NCI-H748 (cell line): ENCODE measurements at regions not wholly inside any gene's neighbourhood (a gene's known extent, or its start where the extent isn't known, plus 50 kb on each side); places are given as distances from the start of the nearest gene placed in this dataset.

Source experiments
- DNase-seq: peaks from one replicate; lab custom pipeline; 2025; ENCODE audit not compliant: unreplicated experiment; lab: John Stamatoyannopoulos, UW

GRCh38 chrX:16222151-16222550 is 54.9 kb downstream of the MAGEB17 start:
- no peak for DNase-seq

- no peak for DNase-seq
Observed at GRCh38 chrX:16223385-16223784, 56.1 kb downstream of the MAGEB17 start.

- no peak for DNase-seq
Observed at GRCh38 chrX:16239211-16239610, 71.9 kb downstream of the MAGEB17 start.

GRCh38 chrX:16240231-16240905 is 73.1 kb downstream of the MAGEB17 start:
- no peak for DNase-seq

- DNase-seq, result no peak
Observed at GRCh38 chrX:16240968-16241367, 73.7 kb downstream of the MAGEB17 start.

- no peak for DNase-seq
Observed at GRCh38 chrX:16250296-16250695, 83.0 kb downstream of the MAGEB17 start.

- DNase-seq, result no peak
Observed at GRCh38 chrX:16251782-16252181, 84.5 kb downstream of the MAGEB17 start.

GRCh38 chrX:16258882-16259281 is 91.6 kb downstream of the MAGEB17 start:
- no peak for DNase-seq

- no peak for DNase-seq
Observed at GRCh38 chrX:16267431-16267830, 100.2 kb downstream of the MAGEB17 start.

- no peak for DNase-seq
Observed at GRCh38 chrX:16268206-16268605, 100.9 kb downstream of the MAGEB17 start.

GRCh38 chrX:16278927-16279326 is 111.6 kb downstream of the MAGEB17 start:
- DNase-seq, result peak; percentile 13

- DNase-seq, result no peak
Observed at GRCh38 chrX:16282209-16282608, 114.9 kb downstream of the MAGEB17 start.

GRCh38 chrX:16284842-16285241 is 117.6 kb downstream of the MAGEB17 start:
- no peak for DNase-seq

- DNase-seq, result no peak
Observed at GRCh38 chrX:16290997-16291396, 123.7 kb downstream of the MAGEB17 start.

GRCh38 chrX:16300831-16301230 is 133.6 kb downstream of the MAGEB17 start:
- DNase-seq, result no peak

- no peak for DNase-seq
Observed at GRCh38 chrX:16304751-16305150, 137.5 kb downstream of the MAGEB17 start.

- DNase-seq, result no peak
Observed at GRCh38 chrX:16305187-16305586, 137.9 kb downstream of the MAGEB17 start.

GRCh38 chrX:16307950-16308349 is 140.7 kb downstream of the MAGEB17 start:
- no peak for DNase-seq

GRCh38 chrX:16308773-16309172 is 141.5 kb downstream of the MAGEB17 start:
- no peak for DNase-seq

GRCh38 chrX:16310326-16310725 is 143.0 kb downstream of the MAGEB17 start:
- DNase-seq, result no peak

- DNase-seq, result no peak
Observed at GRCh38 chrX:16311671-16312070, 144.4 kb downstream of the MAGEB17 start.

GRCh38 chrX:16312761-16313623 is 145.7 kb downstream of the MAGEB17 start:
- no peak for DNase-seq
